SK-N-MC (cell line): ENCODE measurements at regions not wholly inside any gene's neighbourhood (a gene's known extent, or its start where the extent isn't known, plus 50 kb on each side); places are given as distances from the start of the nearest gene placed in this dataset.

Experiments used
- EZH2 ChIP-seq: fragments of 200-600 bp; sonication (generic); IDR thresholded peaks from one replicate; pipeline ENCODE4 v1.6.1; 2017; ENCODE audit warnings: antibody characterized with exemption
- FOXP2 ChIP-seq: optimal IDR thresholded peaks from 2 replicates; pipeline ENCODE3; 2011; ENCODE audit warnings: mild to moderate bottlenecking, moderate library complexity; ENCODE audit not compliant: insufficient read depth; ENCODE audit errors: extremely low read length, control extremely low read depth
- POLR2AphosphoS5 ChIP-seq: IDR thresholded peaks from 2 replicates; pipeline ENCODE4 v1.6.1; 2012; ENCODE audit warnings: mild to moderate bottlenecking, low read depth, low read length, borderline replicate concordance

DNA sequence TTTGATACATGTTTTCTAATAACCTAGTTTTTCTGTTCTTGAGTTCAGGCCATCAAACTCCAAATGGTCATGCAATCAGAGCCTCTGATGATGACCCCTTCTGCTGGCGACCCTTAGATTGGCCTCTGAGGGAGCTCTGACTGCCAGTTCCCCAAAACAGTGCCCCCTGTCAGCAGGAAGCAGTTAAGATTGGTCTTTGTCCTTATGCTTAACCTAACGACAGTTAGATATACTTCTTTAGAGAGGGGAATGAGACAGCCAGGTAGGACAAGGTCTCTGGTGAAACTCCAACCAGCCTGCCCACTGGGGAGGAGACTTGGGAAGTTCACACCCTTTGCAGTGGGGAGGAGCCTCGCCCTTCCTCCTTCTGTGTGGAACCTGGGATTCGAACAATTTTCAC, 390.4 kb upstream of the KIF2A start:
- no peak for TF ChIP-seq EZH2
- no peak for TF ChIP-seq POLR2AphosphoS5
- no peak for TF ChIP-seq FOXP2
